GM12891 (cell line): ENCODE measurements at regions not wholly inside any gene's neighbourhood (a gene's known extent, or its start where the extent isn't known, plus 50 kb on each side); places are given as distances from the start of the nearest gene placed in this dataset.

ENCODE experiments used
- POLR2A ChIP-seq: IDR thresholded peaks from 2 replicates; pipeline ENCODE4 v1.6.1; 2011; ENCODE audit warnings: low read depth, low read length, control low read depth
- POLR2AphosphoS5 ChIP-seq: IDR thresholded peaks from 2 replicates; pipeline ENCODE4 v1.6.1; 2011; ENCODE audit warnings: low read depth, low read length, control low read depth
- TAF1 ChIP-seq: IDR thresholded peaks from 2 replicates; pipeline ENCODE4 v1.6.1; 2011; ENCODE audit warnings: low read depth, low read length, control low read depth

GRCh38 chr9:108591121-108591520, 264.7 kb downstream of the ACTL7B start:
- no peak for TF ChIP-seq POLR2AphosphoS5
- TF ChIP-seq POLR2A: no peak
- TF ChIP-seq TAF1: no peak
